ENCODE measurements at regions not wholly inside any gene's neighbourhood (a gene's known extent, or its start where the extent isn't known, plus 50 kb on each side); places are given as distances from the start of the nearest gene placed in this dataset.

DNA sequence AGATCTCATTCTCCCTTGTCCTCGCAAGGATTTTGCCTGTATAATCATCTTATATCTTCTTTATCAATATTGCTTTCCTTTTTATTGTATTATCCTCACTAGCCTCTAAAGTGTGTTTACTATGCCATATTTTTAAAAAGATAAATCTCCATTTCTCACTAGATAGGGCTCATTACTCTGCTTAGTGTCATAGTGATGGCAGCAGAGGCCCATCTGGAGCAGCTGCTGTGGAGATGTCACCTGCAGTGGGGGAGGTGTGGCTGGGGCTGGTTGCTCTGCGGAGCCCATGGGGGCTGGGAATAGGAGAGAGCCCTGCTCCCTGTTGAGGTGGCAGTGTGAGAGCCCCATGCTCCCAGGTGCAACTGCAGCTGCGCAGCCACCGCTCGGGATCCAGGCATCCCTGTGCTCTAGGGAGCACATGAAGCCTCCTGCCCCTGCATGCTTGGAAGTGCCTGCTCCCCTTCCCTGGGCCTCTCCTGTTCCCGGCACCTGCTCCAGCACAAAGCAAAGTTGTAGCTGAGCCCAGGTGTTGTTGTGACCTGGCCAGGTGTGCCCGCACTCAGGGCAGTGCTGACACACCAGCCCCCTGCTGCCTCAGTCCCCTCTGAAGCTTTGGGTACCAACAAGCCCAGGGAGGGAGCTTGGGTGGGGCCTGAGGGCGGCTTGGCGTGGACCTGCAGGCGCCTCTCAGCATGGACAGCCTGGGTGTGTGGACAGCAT, 144.6 kb upstream of the MRPS30 start:
- TF ChIP-seq POLR2A (IDR thresholded peaks at IDR 0.05), result no peak
- TF ChIP-seq, protein P1, sequence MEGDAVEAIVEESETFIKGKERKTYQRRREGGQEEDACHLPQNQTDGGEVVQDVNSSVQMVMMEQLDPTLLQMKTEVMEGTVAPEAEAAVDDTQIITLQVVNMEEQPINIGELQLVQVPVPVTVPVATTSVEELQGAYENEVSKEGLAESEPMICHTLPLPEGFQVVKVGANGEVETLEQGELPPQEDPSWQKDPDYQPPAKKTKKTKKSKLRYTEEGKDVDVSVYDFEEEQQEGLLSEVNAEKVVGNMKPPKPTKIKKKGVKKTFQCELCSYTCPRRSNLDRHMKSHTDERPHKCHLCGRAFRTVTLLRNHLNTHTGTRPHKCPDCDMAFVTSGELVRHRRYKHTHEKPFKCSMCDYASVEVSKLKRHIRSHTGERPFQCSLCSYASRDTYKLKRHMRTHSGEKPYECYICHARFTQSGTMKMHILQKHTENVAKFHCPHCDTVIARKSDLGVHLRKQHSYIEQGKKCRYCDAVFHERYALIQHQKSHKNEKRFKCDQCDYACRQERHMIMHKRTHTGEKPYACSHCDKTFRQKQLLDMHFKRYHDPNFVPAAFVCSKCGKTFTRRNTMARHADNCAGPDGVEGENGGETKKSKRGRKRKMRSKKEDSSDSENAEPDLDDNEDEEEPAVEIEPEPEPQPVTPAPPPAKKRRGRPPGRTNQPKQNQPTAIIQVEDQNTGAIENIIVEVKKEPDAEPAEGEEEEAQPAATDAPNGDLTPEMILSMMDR (IDR thresholded peaks at IDR 0.05), result no peak

Data from right lobe of liver (tissue), 4 donors.